ENCODE measurements at regions not wholly inside any gene's neighbourhood (a gene's known extent, or its start where the extent isn't known, plus 50 kb on each side); places are given as distances from the start of the nearest gene placed in this dataset.

- TF ChIP-seq CTCF (IDR thresholded peaks at IDR 0.05) (no peak), POLR2A (IDR thresholded peaks at IDR 0.05) (no peak)
Measured at GRCh38 chr15:52626671-52627369, 52.4 kb downstream of the ATOSA start.

Measured in testis (tissue), 2 donors.